Activated CD4-positive, alpha-beta T cell treated with anti-CD3 and anti-CD28 coated beads, Interleukin-2, amount 50 U/mL, for 4 hours (primary cell): ENCODE measurements at regions not wholly inside any gene's neighbourhood (a gene's known extent, or its start where the extent isn't known, plus 50 kb on each side); places are given as distances from the start of the nearest gene placed in this dataset.
"Not testable (repeated sequence)": the region's sequence is repeated elsewhere in the genome, so short reads cannot be mapped to it uniquely, and the experiment has no call there.

Experiments used
- DNase-seq, 2 experiments: peaks; one replicate each; pipeline ENCODE4 v3.0.0-alpha.2; 2020

- not testable (repeated sequence) for DNase-seq
These were observed 88.5 kb upstream of the CDC42EP3 start for GRCh38 chr2:37759989-37760388.

GRCh38 chr2:37760471-37760870 lies 89.0 kb upstream of the CDC42EP3 start:
- no peak for DNase-seq

DNA sequence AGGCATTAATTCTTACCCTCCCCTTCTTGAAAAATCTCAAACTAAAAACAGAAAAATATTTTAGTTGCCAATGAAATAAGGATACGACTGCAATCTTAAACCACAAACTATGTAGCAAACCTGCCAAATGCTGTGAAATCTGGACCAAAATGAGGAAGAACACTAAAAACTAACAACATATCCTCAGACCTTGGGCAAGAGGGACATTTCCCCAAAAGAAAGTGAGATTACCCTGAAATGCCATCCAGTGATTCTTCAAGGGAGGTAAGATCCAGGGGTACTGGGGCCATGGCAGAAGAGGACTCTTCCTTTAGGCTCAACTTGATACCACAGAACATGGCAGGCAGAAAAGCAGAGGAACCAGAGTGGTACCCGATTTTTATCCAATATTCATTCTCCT lies 90.8 kb upstream of the CDC42EP3 start:
- DNase-seq: not testable (repeated sequence)

DNA sequence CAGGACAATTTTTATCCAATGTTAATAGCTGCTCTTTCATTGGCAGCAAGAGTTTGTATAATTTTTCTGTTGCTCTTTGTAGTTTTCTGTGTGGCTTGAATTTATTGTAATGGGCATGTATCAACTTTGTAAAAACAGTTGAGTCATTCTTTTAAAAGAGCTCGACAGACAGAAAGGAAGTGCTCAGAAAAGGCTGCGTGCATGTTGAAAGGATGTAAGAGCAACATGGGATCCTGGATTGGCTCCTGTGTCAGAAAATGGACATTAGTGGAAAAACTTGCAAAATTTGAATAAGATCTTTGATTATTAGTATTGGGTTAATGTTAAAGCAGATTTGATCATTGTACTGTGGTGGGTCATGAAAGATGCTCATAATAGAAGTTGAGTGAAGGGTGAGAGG lies 93.3 kb upstream of the CDC42EP3 start:
- no peak for DNase-seq

DNA sequence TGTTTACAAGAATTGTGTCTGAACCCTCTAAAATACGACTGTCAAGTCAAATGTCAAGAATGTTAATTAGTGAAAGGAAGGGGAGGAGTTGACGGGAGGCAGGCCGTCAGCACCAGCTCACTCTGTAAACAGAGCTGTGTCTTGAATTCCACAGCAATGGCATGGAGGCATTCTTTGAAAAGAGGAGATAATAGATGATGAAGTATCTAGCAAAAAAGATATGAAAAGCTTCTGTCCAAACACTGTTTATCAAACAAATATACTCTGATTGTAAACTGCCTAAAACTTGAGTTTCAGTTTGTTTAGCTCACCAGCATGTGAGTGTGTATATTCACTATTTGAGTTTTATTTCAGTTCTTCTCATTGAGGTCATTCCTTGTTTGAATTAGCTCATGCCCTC lies 94.7 kb upstream of the CDC42EP3 start:
- no peak for DNase-seq

GRCh38 chr2:37767046-37767445 lies 95.6 kb upstream of the CDC42EP3 start:
- DNase-seq: no peak

- DNase-seq: no peak
These were observed 96.8 kb upstream of the CDC42EP3 start for GRCh38 chr2:37767959-37768925.

DNA sequence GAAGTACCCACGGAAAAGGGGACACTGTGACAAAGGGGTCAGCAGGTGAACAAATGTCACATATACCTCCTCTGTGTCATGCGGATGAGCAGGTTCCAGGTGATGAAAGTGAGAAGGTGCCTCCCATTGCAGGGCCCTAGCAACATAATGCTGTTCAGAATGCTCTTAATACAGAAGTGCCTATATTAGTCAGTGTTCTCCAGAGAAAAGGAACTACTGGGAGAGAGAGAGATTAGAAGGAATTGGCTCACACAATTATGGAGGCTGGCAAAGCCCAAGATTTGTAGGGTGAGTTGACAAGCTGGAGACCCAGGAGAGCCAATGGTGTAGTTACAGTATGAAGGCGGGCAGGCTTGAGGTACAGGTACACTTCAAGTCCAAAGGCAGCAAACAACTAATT lies 98.1 kb upstream of the CDC42EP3 start:
- DNase-seq: no peak

- DNase-seq: no peak
These were observed 99.4 kb upstream of the CDC42EP3 start for GRCh38 chr2:37770797-37771196.

DNA sequence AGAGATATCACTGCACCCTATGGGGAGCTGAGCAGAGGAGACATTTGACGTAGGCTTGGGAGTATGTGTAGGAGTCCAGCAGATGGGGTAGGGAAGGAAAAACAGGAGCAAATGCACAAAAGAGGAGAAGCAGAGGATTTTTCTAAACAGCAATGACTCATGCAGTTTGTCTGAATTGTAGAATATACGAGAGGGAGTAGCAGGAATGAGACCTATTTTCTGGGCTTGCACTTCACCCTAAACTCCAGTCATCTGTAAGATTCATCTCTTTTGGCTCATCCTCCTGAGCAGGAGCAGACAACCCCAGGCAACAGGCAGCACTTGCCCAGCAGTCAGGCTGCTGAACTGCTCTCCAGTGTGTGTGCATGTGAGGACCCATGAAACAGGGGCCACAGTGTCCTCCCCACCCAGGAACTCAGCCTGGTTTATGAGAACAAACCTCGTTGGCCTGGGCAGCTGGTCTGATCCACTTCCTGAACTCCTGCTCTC lies 100.2 kb upstream of the CDC42EP3 start:
- no peak for DNase-seq

- no peak for DNase-seq
These were observed 102.1 kb upstream of the CDC42EP3 start for GRCh38 chr2:37773371-37774130.

DNA sequence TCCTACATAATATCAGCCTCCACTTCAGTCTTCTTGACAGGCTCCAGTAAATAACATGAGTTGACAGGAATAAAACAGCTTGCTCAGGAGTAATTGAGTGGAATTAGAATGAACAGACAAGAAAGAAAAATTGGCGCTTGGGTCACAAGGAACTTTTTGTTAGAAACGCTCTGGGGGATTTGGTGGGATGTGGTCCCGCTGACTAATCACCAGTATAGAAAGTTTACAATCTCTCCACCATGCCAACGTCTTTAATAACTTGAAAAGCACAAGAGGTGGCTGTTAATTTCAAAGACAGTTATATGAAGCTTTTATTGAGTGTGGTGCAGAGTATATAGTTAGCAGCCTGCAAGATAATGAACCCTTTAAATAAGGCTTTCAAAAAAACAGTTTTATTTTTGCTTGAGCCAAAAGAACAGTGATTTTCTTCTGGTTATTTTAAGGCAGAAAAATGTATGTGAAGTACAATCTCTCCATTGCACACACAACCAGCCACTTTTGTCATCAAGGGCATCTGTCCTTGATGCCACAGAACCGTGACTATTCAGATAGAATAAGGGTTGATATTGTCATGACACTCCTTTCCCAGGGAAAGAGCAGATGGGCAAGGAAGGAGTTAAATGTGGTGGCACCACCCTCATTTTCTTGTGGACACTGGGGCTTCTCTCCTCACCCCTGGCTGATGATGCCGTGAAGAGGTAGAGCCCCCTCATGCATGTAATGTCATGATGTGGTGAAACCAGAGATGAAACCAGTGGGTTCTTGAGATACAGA lies 102.9 kb upstream of the CDC42EP3 start:
- not testable (repeated sequence) for DNase-seq

- no peak for DNase-seq
These were observed 103.8 kb upstream of the CDC42EP3 start for GRCh38 chr2:37774976-37775907.

DNA sequence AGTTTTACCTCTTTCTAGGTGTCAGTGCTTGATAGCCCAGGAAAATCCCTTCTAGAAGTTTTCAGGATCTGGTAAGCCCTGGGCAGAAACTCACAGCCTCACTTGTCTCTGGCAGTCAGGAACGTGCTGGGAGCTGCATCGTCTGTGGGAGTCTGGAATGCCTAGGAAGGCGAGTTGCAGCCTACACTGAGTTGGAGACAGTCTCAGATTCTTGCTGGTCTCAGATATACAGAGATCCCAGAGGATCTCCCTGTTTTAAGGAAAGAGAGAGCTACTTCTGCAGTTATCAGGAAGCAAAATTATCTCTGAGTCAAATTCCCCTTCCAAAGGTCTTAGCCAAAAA lies 104.4 kb upstream of the CDC42EP3 start:
- DNase-seq: no peak

GRCh38 chr2:37776487-37776886 lies 105.0 kb upstream of the CDC42EP3 start:
- no peak for DNase-seq

DNA sequence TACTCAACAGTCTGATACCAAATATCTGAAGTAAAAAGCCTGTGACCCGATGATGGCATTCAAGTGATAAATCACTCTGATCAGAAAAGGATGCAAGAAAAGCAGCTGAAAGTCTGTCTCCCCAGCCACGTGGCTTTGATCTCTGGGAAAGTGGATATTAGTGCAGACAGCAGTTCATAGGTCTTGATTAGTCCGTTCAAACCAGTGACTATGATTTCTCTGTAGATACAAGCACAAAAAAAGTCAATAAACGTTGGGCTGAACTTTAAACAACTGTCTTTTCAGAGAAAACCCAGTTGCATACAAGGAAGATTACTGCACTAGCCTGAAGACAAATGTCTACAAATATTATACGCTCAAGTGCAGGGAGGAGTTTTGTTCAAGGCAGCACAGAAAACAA lies 107.7 kb upstream of the CDC42EP3 start:
- DNase-seq: no peak

DNA sequence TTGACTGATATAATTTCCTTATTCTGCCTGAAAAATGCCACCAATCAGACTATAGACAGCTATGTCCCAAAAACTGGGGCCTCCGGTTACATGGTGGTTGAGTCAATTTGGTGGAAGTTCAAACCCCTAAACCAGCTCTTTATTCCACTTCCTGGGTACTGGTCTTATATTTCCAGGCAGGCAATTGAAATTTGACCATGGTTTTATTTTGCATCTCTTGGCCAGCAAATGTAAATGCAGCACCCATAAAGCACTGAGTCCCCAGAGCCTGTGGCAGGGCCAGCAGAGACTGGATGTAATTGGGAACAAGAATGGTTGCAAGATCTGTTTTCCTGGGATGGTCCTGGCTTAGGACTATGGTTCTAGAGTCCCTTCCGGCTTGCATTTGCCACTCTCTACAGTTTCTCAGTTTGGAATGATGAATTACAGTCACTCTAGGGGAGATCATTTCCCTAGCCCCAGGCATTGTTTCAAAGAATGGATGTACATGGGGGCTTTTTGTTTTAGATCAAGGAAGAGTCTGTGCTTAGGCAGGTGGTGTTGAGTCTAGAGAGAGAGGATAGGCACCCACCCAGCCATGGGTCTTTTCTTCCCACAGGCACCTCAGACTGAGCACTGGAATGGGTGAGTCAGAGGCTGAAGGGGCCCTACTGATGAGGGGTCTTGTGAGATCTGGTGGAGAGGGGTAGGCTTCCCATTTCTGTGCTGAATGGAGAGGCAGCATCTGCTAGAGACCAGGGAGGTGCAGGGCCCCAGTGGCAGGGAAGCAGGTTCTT lies 108.4 kb upstream of the CDC42EP3 start:
- DNase-seq: no peak

DNA sequence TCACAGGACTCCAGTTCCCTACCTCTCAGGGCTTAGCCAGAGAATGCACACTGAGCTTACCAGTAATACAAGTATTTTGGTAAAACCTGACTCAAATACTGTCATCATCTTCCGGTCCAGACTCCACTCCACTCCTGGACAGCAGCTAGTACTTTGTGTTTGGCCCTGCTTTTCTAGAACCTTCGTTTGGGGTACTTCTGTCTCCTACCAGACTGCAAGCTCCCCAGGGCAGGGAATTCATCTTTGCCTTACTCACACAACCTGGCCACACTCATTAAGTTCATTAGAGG lies 108.9 kb upstream of the CDC42EP3 start:
- no peak for DNase-seq

GRCh38 chr2:37781028-37781427 lies 109.6 kb upstream of the CDC42EP3 start:
- no peak for DNase-seq

DNA sequence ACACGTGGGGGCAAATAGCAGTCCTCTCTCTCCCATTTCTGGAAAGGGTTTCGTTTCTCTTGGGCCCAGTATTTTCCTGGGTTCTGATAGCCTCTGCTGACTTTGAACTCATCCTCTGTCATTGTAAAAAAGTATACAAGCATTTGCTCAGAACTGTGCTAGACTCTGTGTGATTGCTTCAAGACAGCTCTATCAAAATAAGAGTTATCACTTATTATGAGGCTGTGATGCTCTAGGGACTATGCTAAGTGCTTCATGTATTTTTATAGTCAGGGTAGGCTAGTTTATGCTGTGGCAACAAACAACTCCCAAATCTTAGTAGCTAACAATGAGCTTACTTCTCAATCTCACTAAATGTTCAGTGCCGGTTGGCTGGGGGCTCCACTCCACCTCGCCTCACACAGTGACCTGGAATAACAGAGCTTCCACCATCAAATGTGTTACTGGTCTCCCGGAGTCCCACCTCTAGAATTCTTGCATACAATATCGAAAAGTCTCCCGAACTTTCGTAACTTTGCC lies 110.8 kb upstream of the CDC42EP3 start:
- DNase-seq: no peak

DNA sequence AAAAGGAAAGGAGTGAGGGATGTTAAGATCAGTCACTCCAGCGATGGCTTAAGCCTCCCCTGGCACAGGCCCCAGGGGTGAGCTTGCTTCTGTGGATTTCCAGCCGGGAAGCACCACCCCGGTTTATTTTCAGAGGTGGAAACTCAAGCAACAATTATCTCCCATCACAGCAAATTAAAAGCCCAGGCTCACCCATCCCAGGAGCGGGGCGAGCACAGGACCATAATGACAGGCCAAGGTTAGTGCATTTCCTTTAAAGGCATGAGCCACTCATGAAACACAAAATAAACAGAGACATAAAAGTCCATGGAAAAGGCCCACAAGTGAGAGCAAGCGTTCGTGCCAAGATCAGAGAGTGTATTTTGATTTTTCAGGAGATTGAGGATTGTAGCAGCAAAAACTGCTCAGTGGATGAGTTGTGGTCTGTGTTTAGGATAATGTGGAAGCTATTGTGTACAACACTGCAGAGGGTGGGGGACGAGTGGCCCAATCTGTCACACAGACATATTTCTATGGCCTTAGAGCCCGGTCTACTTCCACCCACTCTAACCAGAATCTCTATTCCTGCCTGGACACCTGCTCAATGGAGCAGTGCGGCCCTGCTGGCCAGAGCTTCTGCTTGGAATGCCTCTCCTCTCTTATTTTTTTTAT lies 111.4 kb upstream of the CDC42EP3 start:
- DNase-seq: no peak
